Upper lobe of right lung (tissue), 1 donor: ENCODE measurements at regions not wholly inside any gene's neighbourhood (a gene's known extent, or its start where the extent isn't known, plus 50 kb on each side); places are given as distances from the start of the nearest gene placed in this dataset.
A peak's percentile ranks its signal among the peaks of the same experiment; 100 is the strongest.

Source experiments
- ATAC-seq: fragments of 200-7000 bp; cut with Tn5 transposase; one replicate; pipeline ENCODE4 v1.9.1; 2020; ENCODE audit warnings: mild to moderate bottlenecking, moderate library complexity
- DNase-seq: peaks from one replicate; pipeline ENCODE4 v3.0.0-alpha.2; 2020
- H3K27ac ChIP-seq: fragments of 200-600 bp; one replicate; pipeline ENCODE4 v1.8.0; 2022
- H3K27me3 ChIP-seq: fragments of 200-600 bp; one replicate; pipeline ENCODE4 v1.8.0; 2022; ENCODE audit warnings: mild to moderate bottlenecking
- H3K36me3 ChIP-seq: fragments of 200-600 bp; one replicate; pipeline ENCODE4 v1.8.0; 2022
- H3K4me1 ChIP-seq: fragments of 200-600 bp; one replicate; pipeline ENCODE4 v1.8.0; 2022
- H3K4me3 ChIP-seq: fragments of 200-600 bp; one replicate; pipeline ENCODE4 v1.8.0; 2022; ENCODE audit warnings: mild to moderate bottlenecking
- H3K9me3 ChIP-seq: fragments of 200-600 bp; one replicate; pipeline ENCODE4 v1.8.0; 2022
- intact Hi-C: fragments of 100-400 bp; cut with DNase I; formaldehyde crosslinking; loops from one replicate; pipeline ENCODE4 v1.11.0; 2022
- TF ChIP-seq, protein P1 (sequence below): fragments of 200-600 bp; IDR thresholded peaks from one replicate; pipeline ENCODE4 v1.8.0; 2022; ENCODE audit warnings: antibody characterized with exemption
- donor health status: DM: no; HTN: yes; CAD: no; lungs with severe emphysema.

GRCh38 chr7:18224138-18224537 lies 196.5 kb upstream of the PRPS1L1 start:
- intact Hi-C loops = no loop called here
- H3K4me3 ChIP-seq = no peak overlapping the region
- no peaks in the 10 kb centered on the region for H3K27me3 ChIP-seq
- DNase-seq (no peak), ATAC-seq (no peak)
- no peaks in the 10 kb centered on the region for H3K36me3 ChIP-seq
- peaks cover 5% of the 10 kb centered on the region for H3K4me1 ChIP-seq
- TF ChIP-seq, protein P1, sequence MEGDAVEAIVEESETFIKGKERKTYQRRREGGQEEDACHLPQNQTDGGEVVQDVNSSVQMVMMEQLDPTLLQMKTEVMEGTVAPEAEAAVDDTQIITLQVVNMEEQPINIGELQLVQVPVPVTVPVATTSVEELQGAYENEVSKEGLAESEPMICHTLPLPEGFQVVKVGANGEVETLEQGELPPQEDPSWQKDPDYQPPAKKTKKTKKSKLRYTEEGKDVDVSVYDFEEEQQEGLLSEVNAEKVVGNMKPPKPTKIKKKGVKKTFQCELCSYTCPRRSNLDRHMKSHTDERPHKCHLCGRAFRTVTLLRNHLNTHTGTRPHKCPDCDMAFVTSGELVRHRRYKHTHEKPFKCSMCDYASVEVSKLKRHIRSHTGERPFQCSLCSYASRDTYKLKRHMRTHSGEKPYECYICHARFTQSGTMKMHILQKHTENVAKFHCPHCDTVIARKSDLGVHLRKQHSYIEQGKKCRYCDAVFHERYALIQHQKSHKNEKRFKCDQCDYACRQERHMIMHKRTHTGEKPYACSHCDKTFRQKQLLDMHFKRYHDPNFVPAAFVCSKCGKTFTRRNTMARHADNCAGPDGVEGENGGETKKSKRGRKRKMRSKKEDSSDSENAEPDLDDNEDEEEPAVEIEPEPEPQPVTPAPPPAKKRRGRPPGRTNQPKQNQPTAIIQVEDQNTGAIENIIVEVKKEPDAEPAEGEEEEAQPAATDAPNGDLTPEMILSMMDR = no peak
- H3K27ac ChIP-seq = no peak overlapping the region
- no peaks in the 10 kb centered on the region for H3K9me3 ChIP-seq

- DNase-seq = no peak
- intact Hi-C loops = no loop called here
- Histone ChIP-seq H3K4me3 (no peak overlapping the region), H3K27ac (no peak overlapping the region), H3K4me1 (peaks cover 5% of the 10 kb centered on the region), H3K9me3 (no peaks in the 10 kb centered on the region), H3K27me3 (no peaks in the 10 kb centered on the region), H3K36me3 (no peaks in the 10 kb centered on the region)
- ATAC-seq = peak; percentile 45
- TF ChIP-seq, protein P1 = no peak
Measured at GRCh38 chr7:18225067-18225466, 197.4 kb upstream of the PRPS1L1 start.

- H3K4me3 ChIP-seq = no peak overlapping the region
- intact Hi-C loops = no loop called here
- peaks cover 3% of the 10 kb centered on the region for H3K4me1 ChIP-seq
- no peaks in the 10 kb centered on the region for H3K27me3 ChIP-seq
- no peak overlapping the region for H3K27ac ChIP-seq
- DNase-seq = no peak
- H3K9me3 ChIP-seq = no peaks in the 10 kb centered on the region
- no peaks in the 10 kb centered on the region for H3K36me3 ChIP-seq
- TF ChIP-seq, protein P1 = no peak
- ATAC-seq = no peak
Measured at GRCh38 chr7:18226598-18226997, 199.0 kb upstream of the PRPS1L1 start.

GRCh38 chr7:18228686-18229085 lies 201.0 kb upstream of the PRPS1L1 start:
- no peak overlapping the region for H3K4me3 ChIP-seq

GRCh38 chr7:18230271-18230670 lies 202.6 kb upstream of the PRPS1L1 start:
- DNase-seq = no peak
- TF ChIP-seq, protein P1 = no peak
- H3K27me3 ChIP-seq = no peaks in the 10 kb centered on the region
- H3K4me1 ChIP-seq = no peaks in the 10 kb centered on the region
- no peak for ATAC-seq
- no peak overlapping the region for H3K4me3 ChIP-seq
- H3K36me3 ChIP-seq = no peaks in the 10 kb centered on the region
- no peak overlapping the region for H3K27ac ChIP-seq
- no peaks in the 10 kb centered on the region for H3K9me3 ChIP-seq
- intact Hi-C loops = no loop called here

More at GRCh38 chr7:18228686-18229085, 201.0 kb upstream of the PRPS1L1 start:
- DNase-seq (no peak), ATAC-seq (no peak)
- no peaks in the 10 kb centered on the region for H3K36me3 ChIP-seq
- H3K9me3 ChIP-seq = no peaks in the 10 kb centered on the region
- H3K27ac ChIP-seq = no peak overlapping the region
- no peaks in the 10 kb centered on the region for H3K4me1 ChIP-seq
- intact Hi-C loops = no loop called here
- TF ChIP-seq, protein P1 = no peak
- H3K27me3 ChIP-seq = no peaks in the 10 kb centered on the region

- H3K27ac ChIP-seq = no peak overlapping the region
- H3K36me3 ChIP-seq = no peaks in the 10 kb centered on the region
- no peak overlapping the region for H3K4me3 ChIP-seq
- TF ChIP-seq, protein P1 = no peak
- intact Hi-C loops = no loop called here
- no peak for DNase-seq
- no peaks in the 10 kb centered on the region for H3K9me3 ChIP-seq
- H3K27me3 ChIP-seq = no peaks in the 10 kb centered on the region
- no peaks in the 10 kb centered on the region for H3K4me1 ChIP-seq
- no peak for ATAC-seq
Measured at GRCh38 chr7:18231854-18232253, 204.2 kb upstream of the PRPS1L1 start.
